Fibroblast of lung (primary cell): ENCODE measurements at regions not wholly inside any gene's neighbourhood (a gene's known extent, or its start where the extent isn't known, plus 50 kb on each side); places are given as distances from the start of the nearest gene placed in this dataset.

ENCODE experiments used
- CTCF ChIP-seq, 2 donors: IDR thresholded peaks in 1 of 2; conservative IDR thresholded peaks in 1 of 2; 1 replicate in 1 of 2; 2 replicates in 1 of 2; pipeline ENCODE4 v1.5.1; 2011 to 2012; ENCODE audit warnings: low read length in 2 of 2, control low read depth in 1 of 2, inconsistent platforms in 1 of 2, low read depth in 1 of 2, mild to moderate bottlenecking in 1 of 2
- EZH2 ChIP-seq: IDR thresholded peaks from 2 replicates; pipeline ENCODE4 v1.5.1; 2012; ENCODE audit warnings: low read length, control low read depth, mild to moderate bottlenecking; ENCODE audit errors: missing control alignments

GRCh38 chr14:81591266-81591665 lies 57.6 kb upstream of the SEL1L start:
- TF ChIP-seq EZH2: no peak
- no peak for TF ChIP-seq CTCF (conservative IDR thresholded peaks at IDR 0.05 in 1 of 2, IDR thresholded peaks at IDR 0.05 in 1 of 2; ENCODE audit: low read depth in 1 of 2, low read length in 2 of 2)
